Progenitor cell of endocrine pancreas (in vitro differentiated cells): ENCODE measurements at regions not wholly inside any gene's neighbourhood (a gene's known extent, or its start where the extent isn't known, plus 50 kb on each side); places are given as distances from the start of the nearest gene placed in this dataset.

ENCODE experiments used
- DNase-seq: peaks from one replicate; pipeline ENCODE4 v3.0.0; 2021; ENCODE audit warnings: low spot score; ENCODE audit not compliant: unreplicated experiment
- H3K27ac Mint-ChIP-seq: 2 replicates; pipeline ENCODE4 v1.8.0; 2021; ENCODE audit warnings: mild to moderate bottlenecking, moderate library complexity, mixed read lengths
- H3K27me3 Mint-ChIP-seq: 2 replicates; pipeline ENCODE4 v1.8.0; 2021; ENCODE audit warnings: mixed read lengths
- H3K36me3 Mint-ChIP-seq: 2 replicates; pipeline ENCODE4 v1.8.0; 2022; ENCODE audit warnings: mixed read lengths; ENCODE audit not compliant: insufficient read depth
- H3K4me1 Mint-ChIP-seq: 2 replicates; pipeline ENCODE4 v1.8.0; 2021; ENCODE audit warnings: low read depth, mixed read lengths
- H3K4me3 Mint-ChIP-seq: 2 replicates; pipeline ENCODE4 v1.8.0; 2021; ENCODE audit warnings: low read depth, mild to moderate bottlenecking, moderate library complexity, mixed read lengths
- H3K9me3 Mint-ChIP-seq: 2 replicates; pipeline ENCODE4 v1.8.0; 2021; ENCODE audit warnings: low read depth, mixed read lengths
- CTCF ChIP-seq: fragments of 200-600 bp; sonication (generic); IDR thresholded peaks from one replicate; pipeline ENCODE4 v1.5.0; 2021; ENCODE audit warnings: antibody characterized with exemption, mild to moderate bottlenecking; ENCODE audit not compliant: unreplicated experiment

GRCh38 chr4:74621616-74622015 is 172.7 kb downstream of the BTC start:
- no peak for TF ChIP-seq CTCF
- peaks cover 4% of the 10 kb centered on the region for H3K9me3 Mint-ChIP-seq

GRCh38 chr4:74623041-74623440 is 171.3 kb downstream of the BTC start:
- H3K27ac Mint-ChIP-seq, result no peak overlapping the region
- no peaks in the 10 kb centered on the region for H3K36me3 Mint-ChIP-seq
- no peak overlapping the region for H3K4me3 Mint-ChIP-seq
- no peaks in the 10 kb centered on the region for H3K4me1 Mint-ChIP-seq
- DNase-seq, result no peak
- TF ChIP-seq CTCF, result peak; percentile 57
- H3K9me3 Mint-ChIP-seq, result no peaks in the 10 kb centered on the region
- peaks cover 5% of the 10 kb centered on the region for H3K27me3 Mint-ChIP-seq

More at GRCh38 chr4:74621616-74622015, 172.7 kb downstream of the BTC start:
- no peak overlapping the region for H3K4me3 Mint-ChIP-seq
- H3K4me1 Mint-ChIP-seq, result no peaks in the 10 kb centered on the region
- H3K27ac Mint-ChIP-seq, result no peak overlapping the region
- DNase-seq, result no peak
- peaks cover 5% of the 10 kb centered on the region for H3K27me3 Mint-ChIP-seq
- H3K36me3 Mint-ChIP-seq, result no peaks in the 10 kb centered on the region

- Mint-ChIP-seq H3K36me3 (no peaks in the 10 kb centered on the region), H3K4me1 (no peaks in the 10 kb centered on the region), H3K4me3 (no peak overlapping the region)
Measured at GRCh38 chr4:74624351-74625151, 169.8 kb downstream of the BTC start.

GRCh38 chr4:74625981-74626380 is 168.3 kb downstream of the BTC start:
- no peak for DNase-seq
- no peaks in the 10 kb centered on the region for H3K4me1 Mint-ChIP-seq
- no peaks in the 10 kb centered on the region for H3K36me3 Mint-ChIP-seq
- peaks cover 11% of the 10 kb centered on the region for H3K27me3 Mint-ChIP-seq
- H3K9me3 Mint-ChIP-seq, result peaks cover 3% of the 10 kb centered on the region
- TF ChIP-seq CTCF, result no peak
- no peak overlapping the region for H3K4me3 Mint-ChIP-seq
- H3K27ac Mint-ChIP-seq, result no peak overlapping the region

More at GRCh38 chr4:74624351-74625151, 169.8 kb downstream of the BTC start:
- H3K9me3 Mint-ChIP-seq, result no peaks in the 10 kb centered on the region
- no peak overlapping the region for H3K27ac Mint-ChIP-seq
- no peak for TF ChIP-seq CTCF
- no peak for DNase-seq
- H3K27me3 Mint-ChIP-seq, result peaks cover 8% of the 10 kb centered on the region

GRCh38 chr4:74627093-74627492 is 167.2 kb downstream of the BTC start:
- no peak overlapping the region for H3K27ac Mint-ChIP-seq
- H3K4me3 Mint-ChIP-seq, result no peak overlapping the region
- H3K4me1 Mint-ChIP-seq, result peaks cover 1% of the 10 kb centered on the region
- peaks cover 11% of the 10 kb centered on the region for H3K27me3 Mint-ChIP-seq
- no peak for TF ChIP-seq CTCF
- peaks cover 3% of the 10 kb centered on the region for H3K9me3 Mint-ChIP-seq
- H3K36me3 Mint-ChIP-seq, result no peaks in the 10 kb centered on the region
- DNase-seq, result no peak
